Natural killer cell (primary cell): ENCODE measurements at regions not wholly inside any gene's neighbourhood (a gene's known extent, or its start where the extent isn't known, plus 50 kb on each side); places are given as distances from the start of the nearest gene placed in this dataset.

Experiments used
- ATAC-seq, 3 donors: fragments of 150-1000 bp in 2 of 3; fragments of 200-7000 bp in 1 of 3; cut with Tn5 transposase; 1 replicate in 1 of 3; 2 replicates in 2 of 3; pipeline ENCODE4 v1.10.0; 2021; ENCODE audit warnings: mild to moderate bottlenecking in 2 of 3, moderate library complexity in 2 of 3
- DNase-seq, 2 donors: peaks; one replicate each; pipeline versions ENCODE4 v3.0.0 to v3.0.0-alpha.2; 2013 to 2021; ENCODE audit warnings: mixed read lengths in 1 of 2
- H3K27ac ChIP-seq: one replicate; pipeline ENCODE4 v1.5.1; 2013; ENCODE audit warnings: mild to moderate bottlenecking, low read length
- H3K27me3 ChIP-seq: one replicate; pipeline ENCODE4 v1.6.1; 2013; ENCODE audit warnings: low read length; ENCODE audit not compliant: control insufficient read depth, insufficient read depth
- H3K36me3 ChIP-seq: one replicate; pipeline ENCODE4 v1.6.1; 2013; ENCODE audit warnings: low read length; ENCODE audit not compliant: control insufficient read depth, insufficient read depth
- H3K4me1 ChIP-seq: one replicate; pipeline ENCODE4 v1.6.1; 2013; ENCODE audit warnings: low read length; ENCODE audit not compliant: control insufficient read depth, insufficient read depth
- H3K4me3 ChIP-seq: one replicate; pipeline ENCODE4 v1.5.1; 2013; ENCODE audit warnings: low read length
- H3K9me3 ChIP-seq: one replicate; pipeline ENCODE4 v1.6.1; 2013; ENCODE audit warnings: low read length; ENCODE audit not compliant: control insufficient read depth, insufficient read depth
- H3K27ac Mint-ChIP-seq, 2 donors: one replicate each; pipeline ENCODE4 v1.8.0; 2022; ENCODE audit warnings: mild to moderate bottlenecking in 2 of 2, mixed read lengths in 2 of 2, moderate library complexity in 1 of 2
- H3K27me3 Mint-ChIP-seq, 2 donors: one replicate each; pipeline ENCODE4 v1.8.0; 2022; ENCODE audit warnings: low read depth in 2 of 2, mixed read lengths in 2 of 2
- H3K36me3 Mint-ChIP-seq: one replicate; pipeline ENCODE4 v1.8.0; 2022; ENCODE audit warnings: mixed read lengths
- H3K4me1 Mint-ChIP-seq, 2 donors: one replicate each; pipeline ENCODE4 v1.8.0; 2022; ENCODE audit warnings: mixed read lengths in 2 of 2
- H3K4me3 Mint-ChIP-seq: one replicate; pipeline ENCODE4 v1.8.0; 2022; ENCODE audit warnings: mild to moderate bottlenecking, moderate library complexity, mixed read lengths
- H3K9me3 Mint-ChIP-seq, 2 donors: one replicate each; pipeline ENCODE4 v1.8.0; 2022; ENCODE audit warnings: mixed read lengths in 2 of 2
- CTCF ChIP-seq: fragments of 200-600 bp; IDR thresholded peaks from one replicate; pipeline ENCODE4 v1.8.0; 2022; ENCODE audit warnings: antibody characterized with exemption
- WGBS: methylation state at CpG from one replicate; pipeline ENCODE4 v1.1.7; 2013; ENCODE audit warnings: missing lambda C conversion rate; ENCODE audit not compliant: insufficient coverage; 5-methylcytosine and 5-hydroxymethylcytosine counted together
- intact Hi-C: fragments of 100-400 bp; cut with micrococcal nuclease; formaldehyde crosslinking; loops from one replicate; pipeline ENCODE4 v1.14.2; 2022

- no peaks in the 10 kb centered on the region for H3K9me3 Mint-ChIP-seq
- peaks cover 8% of the 10 kb centered on the region for H3K36me3 Mint-ChIP-seq
- no peak for TF ChIP-seq CTCF
- H3K9me3 ChIP-seq: peaks cover 4% of the 10 kb centered on the region
- H3K4me3 ChIP-seq: no peak overlapping the region
- intact Hi-C loops: no loop called here
- peaks cover 5% of the 10 kb centered on the region for H3K4me1 ChIP-seq
- ATAC-seq (no peak), DNase-seq (no peak)
- no peak overlapping the region for H3K4me3 Mint-ChIP-seq
- peaks cover 5 to 12% of the 10 kb centered on the region in 2 donors for H3K27me3 Mint-ChIP-seq
- H3K27ac ChIP-seq: no peak overlapping the region
- peaks cover 14 to 32% of the 10 kb centered on the region in 2 donors for H3K4me1 Mint-ChIP-seq
- WGBS: 86% methylated on average over 6 of the region's 6 CpGs
- no peak overlapping the region for H3K27ac Mint-ChIP-seq
- H3K36me3 ChIP-seq: no peaks in the 10 kb centered on the region
- H3K27me3 ChIP-seq: peaks cover 3% of the 10 kb centered on the region
Measured at GRCh38 chr1:30277911-30278310, 445.5 kb downstream of the MATN1 start.

- Histone ChIP-seq H3K4me1 (no peaks in the 10 kb centered on the region), H3K4me3 (no peak overlapping the region), H3K9me3 (peaks cover 4% of the 10 kb centered on the region), H3K36me3 (no peaks in the 10 kb centered on the region), H3K27me3 (peaks cover 3% of the 10 kb centered on the region), H3K27ac (no peak overlapping the region)
- ATAC-seq: no peak
- peaks cover 5 to 12% of the 10 kb centered on the region in 2 donors for H3K27me3 Mint-ChIP-seq
- no peaks in the 10 kb centered on the region for H3K9me3 Mint-ChIP-seq
- H3K27ac Mint-ChIP-seq: no peak overlapping the region
- DNase-seq: no peak
- H3K4me3 Mint-ChIP-seq: no peak overlapping the region
- H3K4me1 Mint-ChIP-seq: peaks cover 9 to 27% of the 10 kb centered on the region in 2 donors
- peaks cover 8% of the 10 kb centered on the region for H3K36me3 Mint-ChIP-seq
- no peak for TF ChIP-seq CTCF
- intact Hi-C loops: no loop called here
- WGBS: 90% methylated on average over 1 of the region's 1 CpG
Measured at GRCh38 chr1:30277415-30277814, 446.0 kb downstream of the MATN1 start.

- Histone ChIP-seq H3K4me1 (no peaks in the 10 kb centered on the region), H3K36me3 (no peaks in the 10 kb centered on the region), H3K9me3 (peaks cover 4% of the 10 kb centered on the region), H3K27ac (no peak overlapping the region), H3K27me3 (peaks cover 3% of the 10 kb centered on the region), H3K4me3 (no peak overlapping the region)
- H3K27ac Mint-ChIP-seq: no peak overlapping the region
- 87% methylated on average over 15 of the region's 15 CpGs for WGBS
- no peak for DNase-seq
- no peak overlapping the region for H3K4me3 Mint-ChIP-seq
- ATAC-seq: no peak
- H3K9me3 Mint-ChIP-seq: no peaks in the 10 kb centered on the region
- intact Hi-C loops: no loop called here
- TF ChIP-seq CTCF: no peak
- peaks cover 5 to 12% of the 10 kb centered on the region in 2 donors for H3K27me3 Mint-ChIP-seq
- H3K36me3 Mint-ChIP-seq: peaks cover 8% of the 10 kb centered on the region
- peaks cover 0 to 14% of the 10 kb centered on the region in 2 donors for H3K4me1 Mint-ChIP-seq
Measured at GRCh38 chr1:30275926-30276764, 447.2 kb downstream of the MATN1 start.
